ENCODE measurements at regions not wholly inside any gene's neighbourhood (a gene's known extent, or its start where the extent isn't known, plus 50 kb on each side); places are given as distances from the start of the nearest gene placed in this dataset.

- ATAC-seq (no peak), DNase-seq (no peak)
- intact Hi-C loops (cut with micrococcal nuclease), result no loop called here
These were observed 65.2 kb upstream of the EPS8L3 start for GRCh38 chr1:109828756-109829505.

GRCh38 chr1:109827986-109828385 is 64.3 kb upstream of the EPS8L3 start:
- ATAC-seq (no peak), DNase-seq (no peak)
- intact Hi-C loops (cut with micrococcal nuclease), result no loop called here

- ATAC-seq (no peak), DNase-seq (no peak)
- intact Hi-C loops (cut with micrococcal nuclease), result no loop called here
These were observed 63.7 kb upstream of the EPS8L3 start for GRCh38 chr1:109827466-109827865.

GRCh38 chr1:109826930-109827349 is 63.2 kb upstream of the EPS8L3 start:
- intact Hi-C loops (cut with micrococcal nuclease), result no loop called here

GRCh38 chr1:109826446-109826845 is 62.7 kb upstream of the EPS8L3 start:
- ATAC-seq, result no peak
- DNase-seq, result no peak
- intact Hi-C loops (cut with micrococcal nuclease), result no loop called here

More at GRCh38 chr1:109826930-109827349, 63.2 kb upstream of the EPS8L3 start:
- ATAC-seq, result peak; percentile 61
- DNase-seq, result peak; percentile 83

GRCh38 chr1:109824349-109825115 is 60.8 kb upstream of the EPS8L3 start:
- ATAC-seq (no peak), DNase-seq (no peak)
- intact Hi-C loops (cut with micrococcal nuclease), result no loop called here

- ATAC-seq, result peak; percentile 59
- intact Hi-C loops (cut with micrococcal nuclease), result no loop called here
- peak; percentile 72 for DNase-seq
These were observed 60.0 kb upstream of the EPS8L3 start for GRCh38 chr1:109823543-109824348.

GRCh38 chr1:109822749-109823542 is 59.2 kb upstream of the EPS8L3 start:
- no peak for DNase-seq
- intact Hi-C loops (cut with micrococcal nuclease), result no loop called here
- ATAC-seq, result no peak

- intact Hi-C loops (cut with micrococcal nuclease), result no loop called here
- ATAC-seq (peak; percentile 69), DNase-seq (peak; percentile 53)
These were observed 58.4 kb upstream of the EPS8L3 start for GRCh38 chr1:109821831-109822745.

GRCh38 chr1:109821221-109821669 is 57.5 kb upstream of the EPS8L3 start:
- ATAC-seq, result peak; percentile 10
- DNase-seq, result no peak
- intact Hi-C loops (cut with micrococcal nuclease), result no loop called here

- ATAC-seq (no peak), DNase-seq (no peak)
- intact Hi-C loops (cut with micrococcal nuclease), result no loop called here
These were observed 56.2 kb upstream of the EPS8L3 start for GRCh38 chr1:109819906-109820305.

GRCh38 chr1:109818988-109819764 is 55.5 kb upstream of the EPS8L3 start:
- DNase-seq, result no peak
- no peak for ATAC-seq
- intact Hi-C loops (cut with micrococcal nuclease), result no loop called here

- peak; percentile 52 for ATAC-seq
- intact Hi-C loops (cut with micrococcal nuclease), result no loop called here
- DNase-seq, result peak; percentile 54
These were observed 54.7 kb upstream of the EPS8L3 start for GRCh38 chr1:109818271-109818987.

GRCh38 chr1:109817881-109818270 is 54.2 kb upstream of the EPS8L3 start:
- DNase-seq (no peak), ATAC-seq (no peak)
- intact Hi-C loops (cut with micrococcal nuclease), result no loop called here

- DNase-seq (no peak), ATAC-seq (no peak)
- intact Hi-C loops (cut with micrococcal nuclease), result no loop called here
These were observed 53.3 kb upstream of the EPS8L3 start for GRCh38 chr1:109816975-109817535.

- no peak for ATAC-seq
- intact Hi-C loops (cut with micrococcal nuclease), result no loop called here
- DNase-seq, result no peak
These were observed 52.6 kb upstream of the EPS8L3 start for GRCh38 chr1:109816175-109816811.
